Colonic mucosa (tissue), 4 donors: ENCODE measurements at regions not wholly inside any gene's neighbourhood (a gene's known extent, or its start where the extent isn't known, plus 50 kb on each side); places are given as distances from the start of the nearest gene placed in this dataset.

Source experiments
- DNase-seq: peaks from one replicate; pipeline ENCODE4 v3.0.0-alpha.2; 2020
- H3K27ac ChIP-seq: fragments of 200-600 bp; one replicate; pipeline ENCODE4 v1.8.0; 2021
- H3K27me3 ChIP-seq: fragments of 200-600 bp; one replicate; pipeline ENCODE4 v1.8.0; 2021
- H3K36me3 ChIP-seq: fragments of 200-600 bp; one replicate; pipeline ENCODE4 v1.8.0; 2021
- H3K4me1 ChIP-seq: fragments of 200-600 bp; one replicate; pipeline ENCODE4 v1.8.0; 2021; ENCODE audit warnings: mild to moderate bottlenecking
- H3K4me3 ChIP-seq: fragments of 200-600 bp; one replicate; pipeline ENCODE4 v1.8.0; 2021
- H3K9ac ChIP-seq, 2 donors: one replicate each; pipeline ENCODE4 v1.7.0; 2013; ENCODE audit warnings: control low read depth in 2 of 2, low read depth in 2 of 2, low read length in 2 of 2
- H3K9me3 ChIP-seq: fragments of 200-600 bp; one replicate; pipeline ENCODE4 v1.8.0; 2021
- CTCF ChIP-seq: fragments of 200-600 bp; IDR thresholded peaks from one replicate; pipeline ENCODE4 v1.8.0; 2022; ENCODE audit warnings: antibody characterized with exemption, mild to moderate bottlenecking
- intact Hi-C: fragments of 100-400 bp; cut with DNase I; formaldehyde crosslinking; loops from one replicate; pipeline ENCODE4 v1.14.1; 2022
- donor health status: healthy.
- donor health status: DM: no; HTN: no; CAD: no.
- donor health status: DM: no; HTN: no; CAD: no.

- H3K9me3 ChIP-seq = no peaks in the 10 kb centered on the region
- H3K9ac ChIP-seq = no peak overlapping the region
- no peaks in the 10 kb centered on the region for H3K4me1 ChIP-seq
- H3K36me3 ChIP-seq = no peaks in the 10 kb centered on the region
- H3K27ac ChIP-seq = no peak overlapping the region
- DNase-seq = no peak
- intact Hi-C loops = no loop called here
- H3K27me3 ChIP-seq = no peaks in the 10 kb centered on the region
- no peak for TF ChIP-seq CTCF
- H3K4me3 ChIP-seq = no peak overlapping the region
Measured at GRCh38 chr11:79742176-79742575, 301.3 kb upstream of the TENM4 start.

- Histone ChIP-seq H3K9me3 (no peaks in the 10 kb centered on the region), H3K4me3 (no peak overlapping the region), H3K36me3 (no peaks in the 10 kb centered on the region), H3K27me3 (no peaks in the 10 kb centered on the region), H3K27ac (no peak overlapping the region), H3K9ac (no peak overlapping the region), H3K4me1 (no peaks in the 10 kb centered on the region)
- no peak for DNase-seq
- intact Hi-C loops = no loop called here
- no peak for TF ChIP-seq CTCF
Measured at GRCh38 chr11:79739591-79739990, 298.8 kb upstream of the TENM4 start.

- DNase-seq = no peak
- no peak for TF ChIP-seq CTCF
- H3K9me3 ChIP-seq = no peaks in the 10 kb centered on the region
- no peaks in the 10 kb centered on the region for H3K27me3 ChIP-seq
- H3K36me3 ChIP-seq = no peaks in the 10 kb centered on the region
- no peak overlapping the region for H3K9ac ChIP-seq
- H3K4me1 ChIP-seq = no peaks in the 10 kb centered on the region
- intact Hi-C loops = no loop called here
- no peak overlapping the region for H3K27ac ChIP-seq
- H3K4me3 ChIP-seq = no peak overlapping the region
Measured at GRCh38 chr11:79727221-79727620, 286.4 kb upstream of the TENM4 start.

GRCh38 chr11:79720115-79720514, 279.3 kb upstream of the TENM4 start:
- no peak for DNase-seq
- Histone ChIP-seq H3K27me3 (no peaks in the 10 kb centered on the region), H3K9me3 (no peaks in the 10 kb centered on the region), H3K4me1 (no peaks in the 10 kb centered on the region), H3K9ac (no peak overlapping the region), H3K36me3 (no peaks in the 10 kb centered on the region), H3K27ac (no peak overlapping the region), H3K4me3 (no peak overlapping the region)
- intact Hi-C loops = no loop called here
- no peak for TF ChIP-seq CTCF

- Histone ChIP-seq H3K9me3 (no peaks in the 10 kb centered on the region), H3K4me1 (no peaks in the 10 kb centered on the region), H3K36me3 (no peaks in the 10 kb centered on the region), H3K27ac (no peak overlapping the region), H3K9ac (no peak overlapping the region), H3K4me3 (no peak overlapping the region), H3K27me3 (no peaks in the 10 kb centered on the region)
- peak; percentile 26 for DNase-seq
- intact Hi-C loops = loop anchor here (5.0 kb wide), 2 partner anchors 449 to 1529 kb away; no protein-coding TSS in a partner anchor
- TF ChIP-seq CTCF = peak; percentile 35
Measured at GRCh38 chr11:79708319-79708932, 267.6 kb upstream of the TENM4 start.
